ENCODE measurements at regions not wholly inside any gene's neighbourhood (a gene's known extent, or its start where the extent isn't known, plus 50 kb on each side); places are given as distances from the start of the nearest gene placed in this dataset.

DNA sequence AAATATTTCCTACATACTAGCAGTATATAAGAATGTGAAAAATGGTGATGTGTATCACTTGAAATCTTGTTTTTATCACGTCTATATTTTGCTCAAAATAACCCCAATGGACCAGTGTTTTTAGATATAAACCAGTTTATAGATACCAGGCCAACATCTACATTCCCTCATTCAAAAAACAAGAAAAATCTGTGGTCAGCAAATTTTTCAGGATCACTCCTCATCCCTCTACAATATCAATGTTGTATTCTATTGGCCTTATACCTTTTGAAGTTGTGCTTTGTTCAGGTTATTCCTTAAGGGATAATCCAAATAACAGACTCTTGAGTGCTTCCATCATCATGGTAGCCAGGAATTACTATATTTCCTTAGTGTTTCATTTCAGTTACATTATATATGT lies 332.9 kb upstream of the ARRDC4 start:
- no peaks in the 10 kb centered on the region for H3K4me1 ChIP-seq (ENCODE audit: insufficient read depth, low read length)
- no peak for TF ChIP-seq EZH2 (IDR thresholded peaks at IDR 0.05; ENCODE audit: borderline replicate concordance, low read depth, low read length, severe bottlenecking)
- no peak overlapping the region for H3K9ac ChIP-seq (ENCODE audit: low read depth, low read length)
- no peak overlapping the region for H3K27ac ChIP-seq (ENCODE audit: low read length)
- H2AFZ ChIP-seq (ENCODE audit: low read depth, low read length): no peak overlapping the region
- H3K36me3 ChIP-seq (ENCODE audit: insufficient read depth, low read length): no peaks in the 10 kb centered on the region
- no peaks in the 10 kb centered on the region for H4K20me1 ChIP-seq (ENCODE audit: insufficient read depth, low read length)
- no peaks in the 10 kb centered on the region for H3K27me3 ChIP-seq (ENCODE audit: insufficient read depth, low read length, poor library complexity)
- H3K79me2 ChIP-seq (ENCODE audit: insufficient read depth, low read length): no peaks in the 10 kb centered on the region
- no peaks in the 10 kb centered on the region for H3K9me3 ChIP-seq (ENCODE audit: insufficient read depth, low read length, severe bottlenecking)
- no peak overlapping the region for H3K4me3 ChIP-seq (ENCODE audit: low read depth in 1 of 2, low read length in 2 of 2)
- ATAC-seq (ENCODE audit: insufficient read depth, low read depth) (no peak), DNase-seq (no peak)
- H3K4me2 ChIP-seq (ENCODE audit: insufficient read depth, low read length): no peak overlapping the region

GRCh38 chr15:97645758-97646157 lies 314.7 kb upstream of the ARRDC4 start:
- H3K27me3 ChIP-seq (ENCODE audit: insufficient read depth, low read length, poor library complexity): no peaks in the 10 kb centered on the region
- no peak overlapping the region for H3K27ac ChIP-seq (ENCODE audit: low read length)
- H3K9ac ChIP-seq (ENCODE audit: low read depth, low read length): no peak overlapping the region
- TF ChIP-seq CTCF (IDR thresholded peaks at IDR 0.05; ENCODE audit: borderline replicate concordance, extremely low read depth, low read length, poor library complexity, severe bottlenecking) (no peak), EZH2 (IDR thresholded peaks at IDR 0.05; ENCODE audit: borderline replicate concordance, low read depth, low read length, severe bottlenecking) (no peak)
- ATAC-seq (ENCODE audit: insufficient read depth, low read depth): no peak
- H3K36me3 ChIP-seq (ENCODE audit: insufficient read depth, low read length): no peaks in the 10 kb centered on the region
- H3K79me2 ChIP-seq (ENCODE audit: insufficient read depth, low read length): no peaks in the 10 kb centered on the region
- DNase-seq: no peak
- no peaks in the 10 kb centered on the region for H3K9me3 ChIP-seq (ENCODE audit: insufficient read depth, low read length, severe bottlenecking)
- no peaks in the 10 kb centered on the region for H3K4me1 ChIP-seq (ENCODE audit: insufficient read depth, low read length)
- no peak overlapping the region for H2AFZ ChIP-seq (ENCODE audit: low read depth, low read length)
- no peak overlapping the region for H3K4me3 ChIP-seq (ENCODE audit: low read depth in 1 of 2, low read length in 2 of 2)
- H4K20me1 ChIP-seq (ENCODE audit: insufficient read depth, low read length): no peaks in the 10 kb centered on the region
- H3K4me2 ChIP-seq (ENCODE audit: insufficient read depth, low read length): no peak overlapping the region

- Histone ChIP-seq H3K27ac (ENCODE audit: low read length) (no peak overlapping the region), H3K27me3 (ENCODE audit: insufficient read depth, low read length, poor library complexity) (no peaks in the 10 kb centered on the region), H3K4me3 (ENCODE audit: low read depth in 1 of 2, low read length in 2 of 2) (no peak overlapping the region), H3K36me3 (ENCODE audit: insufficient read depth, low read length) (no peaks in the 10 kb centered on the region), H4K20me1 (ENCODE audit: insufficient read depth, low read length) (no peaks in the 10 kb centered on the region), H2AFZ (ENCODE audit: low read depth, low read length) (no peak overlapping the region), H3K79me2 (ENCODE audit: insufficient read depth, low read length) (no peaks in the 10 kb centered on the region), H3K4me1 (ENCODE audit: insufficient read depth, low read length) (no peaks in the 10 kb centered on the region), H3K9me3 (ENCODE audit: insufficient read depth, low read length, severe bottlenecking) (no peaks in the 10 kb centered on the region), H3K4me2 (ENCODE audit: insufficient read depth, low read length) (no peak overlapping the region), H3K9ac (ENCODE audit: low read depth, low read length) (no peak overlapping the region)
- DNase-seq (no peak), ATAC-seq (ENCODE audit: insufficient read depth, low read depth) (no peak)
- TF ChIP-seq EZH2 (IDR thresholded peaks at IDR 0.05; ENCODE audit: borderline replicate concordance, low read depth, low read length, severe bottlenecking) (no peak), CTCF (IDR thresholded peaks at IDR 0.05; ENCODE audit: borderline replicate concordance, extremely low read depth, low read length, poor library complexity, severe bottlenecking) (no peak)
Observed at GRCh38 chr15:97648728-97649127, 311.8 kb upstream of the ARRDC4 start.

DNA sequence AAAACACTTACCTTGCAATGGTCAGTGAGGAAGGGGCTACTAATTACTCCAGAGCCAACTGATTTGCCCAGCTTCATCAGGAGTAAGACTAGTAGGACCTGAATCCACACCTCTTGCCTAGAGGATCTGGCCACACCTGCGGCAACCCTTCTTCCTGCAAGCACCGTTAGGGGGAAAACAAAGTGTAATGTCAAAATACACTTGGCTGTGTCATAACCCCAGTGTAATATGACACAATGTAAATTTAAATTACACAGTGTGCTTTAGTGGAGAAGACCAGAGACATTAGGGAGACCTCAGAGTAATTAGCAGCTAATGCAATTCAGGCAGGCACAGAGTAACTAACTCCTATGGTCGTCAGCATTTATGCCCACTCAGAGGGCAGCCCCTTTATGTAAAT lies 308.5 kb upstream of the ARRDC4 start:
- H3K9ac ChIP-seq (ENCODE audit: low read depth, low read length): no peak overlapping the region
- no peak for ATAC-seq (ENCODE audit: insufficient read depth, low read depth)
- no peak overlapping the region for H3K27ac ChIP-seq (ENCODE audit: low read length)
- no peaks in the 10 kb centered on the region for H3K4me1 ChIP-seq (ENCODE audit: insufficient read depth, low read length)
- H3K4me2 ChIP-seq (ENCODE audit: insufficient read depth, low read length): no peak overlapping the region
- H3K9me3 ChIP-seq (ENCODE audit: insufficient read depth, low read length, severe bottlenecking): no peaks in the 10 kb centered on the region
- H3K79me2 ChIP-seq (ENCODE audit: insufficient read depth, low read length): no peaks in the 10 kb centered on the region
- no peak overlapping the region for H2AFZ ChIP-seq (ENCODE audit: low read depth, low read length)
- no peaks in the 10 kb centered on the region for H4K20me1 ChIP-seq (ENCODE audit: insufficient read depth, low read length)
- no peak for TF ChIP-seq CTCF (IDR thresholded peaks at IDR 0.05; ENCODE audit: borderline replicate concordance, extremely low read depth, low read length, poor library complexity, severe bottlenecking)
- TF ChIP-seq EZH2 (IDR thresholded peaks at IDR 0.05; ENCODE audit: borderline replicate concordance, low read depth, low read length, severe bottlenecking): no peak
- no peak overlapping the region for H3K4me3 ChIP-seq (ENCODE audit: low read depth in 1 of 2, low read length in 2 of 2)
- H3K36me3 ChIP-seq (ENCODE audit: insufficient read depth, low read length): no peaks in the 10 kb centered on the region
- peaks cover 11% of the 10 kb centered on the region for H3K27me3 ChIP-seq (ENCODE audit: insufficient read depth, low read length, poor library complexity)
- DNase-seq: no peak
